GM12891 (cell line): ENCODE measurements at regions not wholly inside any gene's neighbourhood (a gene's known extent, or its start where the extent isn't known, plus 50 kb on each side); places are given as distances from the start of the nearest gene placed in this dataset.

Source experiments
- PAX5 ChIP-seq: IDR thresholded peaks from 2 replicates; pipeline ENCODE4 v1.6.1; 2011; ENCODE audit warnings: low read length, moderate library complexity, mild to moderate bottlenecking; ENCODE audit not compliant: insufficient read depth, severe bottlenecking
- POLR2A ChIP-seq: IDR thresholded peaks from 2 replicates; pipeline ENCODE4 v1.6.1; 2011; ENCODE audit warnings: low read depth, low read length, control low read depth
- POLR2AphosphoS5 ChIP-seq: IDR thresholded peaks from 2 replicates; pipeline ENCODE4 v1.6.1; 2011; ENCODE audit warnings: low read depth, low read length, control low read depth
- POU2F2 ChIP-seq: IDR thresholded peaks from 2 replicates; pipeline ENCODE4 v1.6.1; 2011; ENCODE audit warnings: low read depth, mild to moderate bottlenecking, control low read depth, low read length, moderate library complexity
- SPI1 ChIP-seq: IDR thresholded peaks from 2 replicates; pipeline ENCODE4 v1.6.1; 2011; ENCODE audit warnings: low read depth, low read length, control low read depth
- TAF1 ChIP-seq: IDR thresholded peaks from 2 replicates; pipeline ENCODE4 v1.6.1; 2011; ENCODE audit warnings: low read depth, low read length, control low read depth

DNA sequence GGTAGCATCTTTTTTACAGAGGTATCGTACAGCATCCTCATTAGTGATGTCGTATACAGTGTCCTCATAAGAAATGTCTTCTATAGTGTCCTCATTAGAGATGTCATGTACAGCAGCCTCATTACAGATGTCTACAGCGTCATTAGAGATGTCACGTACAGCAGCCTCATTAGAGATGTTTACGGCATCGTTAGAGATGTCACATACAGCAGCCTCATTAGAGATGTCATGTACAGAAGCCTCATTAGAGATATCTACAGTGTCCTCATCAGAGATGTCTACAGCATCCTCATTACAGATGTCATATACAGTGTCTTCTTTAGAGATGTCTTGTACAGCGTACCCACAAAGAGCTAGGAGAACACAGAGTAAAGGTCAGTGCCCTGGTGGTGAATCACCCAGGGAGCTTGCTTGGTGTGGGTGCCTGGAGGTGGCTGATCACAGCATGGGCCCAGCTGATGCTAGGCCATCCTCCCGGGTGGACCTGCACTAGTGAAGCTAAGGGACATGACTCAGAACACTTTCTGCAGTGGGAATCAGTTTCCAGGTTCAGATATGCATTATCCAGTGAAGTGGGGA, 109.2 kb downstream of the IGLL1 start:
- TF ChIP-seq POLR2A = no peak
- no peak for TF ChIP-seq POLR2AphosphoS5
- no peak for TF ChIP-seq TAF1
- no peak for TF ChIP-seq POU2F2
- no peak for TF ChIP-seq SPI1
- no peak for TF ChIP-seq PAX5
